Spleen (tissue), 11 donors: ENCODE measurements at regions not wholly inside any gene's neighbourhood (a gene's known extent, or its start where the extent isn't known, plus 50 kb on each side); places are given as distances from the start of the nearest gene placed in this dataset.

Experiments used
- DNase-seq: peaks from one replicate; pipeline ENCODE4 v3.0.0-alpha.2; 2020
- H3K27ac ChIP-seq, 8 donors: fragments of 200-600 bp; sonication (generic) in 7 of 8; 1 replicate in 4 of 8; 2 replicates in 4 of 8; pipeline versions ENCODE4 v1.5.0 to v1.8.0; 2016 to 2021; ENCODE audit warnings: inconsistent platforms in 4 of 8, mild to moderate bottlenecking in 4 of 8, moderate library complexity in 1 of 8
- H3K27me3 ChIP-seq, 7 donors: fragments of 200-600 bp; sonication (generic) in 6 of 7; replicated peaks in 1 of 7; 1 replicate in 4 of 7; 2 replicates in 3 of 7; pipeline versions ENCODE4 v1.5.0 to v1.8.0; 2016 to 2021; ENCODE audit warnings: inconsistent platforms in 3 of 7, mild to moderate bottlenecking in 1 of 7
- H3K36me3 ChIP-seq, 6 donors: fragments of 200-600 bp; sonication (generic) in 5 of 6; 1 replicate in 4 of 6; 2 replicates in 2 of 6; pipeline versions ENCODE4 v1.5.0 to v1.8.0; 2016 to 2021; ENCODE audit warnings: inconsistent platforms in 2 of 6
- H3K4me1 ChIP-seq, 6 donors: fragments of 200-600 bp; sonication (generic) in 5 of 6; 1 replicate in 3 of 6; 2 replicates in 3 of 6; pipeline versions ENCODE4 v1.5.0 to v1.8.0; 2016 to 2021; ENCODE audit warnings: inconsistent platforms in 3 of 6
- H3K4me3 ChIP-seq, 8 donors: fragments of 200-600 bp; sonication (generic) in 7 of 8; 1 replicate in 4 of 8; 2 replicates in 4 of 8; pipeline versions ENCODE4 v1.5.0 to v1.8.0; 2016 to 2021; ENCODE audit warnings: inconsistent platforms in 4 of 8, mild to moderate bottlenecking in 4 of 8, moderate library complexity in 2 of 8
- H3K9me3 ChIP-seq, 8 donors: fragments of 200-600 bp; sonication (generic) in 7 of 8; 1 replicate in 4 of 8; 2 replicates in 4 of 8; pipeline versions ENCODE4 v1.5.0 to v1.8.0; 2016 to 2021; ENCODE audit warnings: inconsistent platforms in 4 of 8
- CTCF ChIP-seq, 11 experiments: fragments of 200-600 bp in 7 of 11; fragments of 450-650 bp in 4 of 11; sonication (generic) in 4 of 11; IDR thresholded peaks in 8 of 11; conservative IDR thresholded peaks in 3 of 11; 1 replicate in 7 of 11; 2 replicates in 4 of 11; pipeline versions ENCODE4 v1.4.0 to v1.8.0; 2016 to 2021; ENCODE audit warnings: antibody characterized with exemption in 11 of 11, inconsistent platforms in 4 of 11, mild to moderate bottlenecking in 1 of 11
- POLR2A ChIP-seq, 3 donors: fragments of 450-650 bp; IDR thresholded peaks; one replicate each; pipeline ENCODE4 v1.5.1; 2017; ENCODE audit warnings: antibody characterized with exemption in 3 of 3, mild to moderate bottlenecking in 1 of 3
- POLR2AphosphoS5 ChIP-seq, 3 donors: sonication (generic); formaldehyde crosslinking; IDR thresholded peaks; one replicate each; pipeline ENCODE4 v1.5.1; 2017; ENCODE audit warnings: antibody characterized with exemption in 3 of 3
- WGBS, 5 donors: extraction: QIAGEN DNeasy Blood & Tissue Kit in 3 of 5; methylation state at CpG; one replicate each; pipeline versions ENCODE4 v1.1.5 to v1.1.7; 2013 to 2018; 5-methylcytosine and 5-hydroxymethylcytosine counted together
- intact Hi-C: fragments of 100-400 bp; cut with DNase I; formaldehyde crosslinking; loops from one replicate; pipeline ENCODE4 v1.15.0; 2023; ENCODE audit warnings: low total_unique reads
- donor health status: healthy with polysubstance abuse.
- donor health status: DM: no; HTN: no; CAD: no; lungs with moderate emphysema.
- donor health status: DM: no; HTN: no; CAD: no.
- donor health status: Bipolar disorder and iron deficiency.
- donor health status: healthy.
- donor health status: DM: no; HTN: no; CAD: no.
- donor health status: DM: yes; HTN: yes; CAD: no.

DNA sequence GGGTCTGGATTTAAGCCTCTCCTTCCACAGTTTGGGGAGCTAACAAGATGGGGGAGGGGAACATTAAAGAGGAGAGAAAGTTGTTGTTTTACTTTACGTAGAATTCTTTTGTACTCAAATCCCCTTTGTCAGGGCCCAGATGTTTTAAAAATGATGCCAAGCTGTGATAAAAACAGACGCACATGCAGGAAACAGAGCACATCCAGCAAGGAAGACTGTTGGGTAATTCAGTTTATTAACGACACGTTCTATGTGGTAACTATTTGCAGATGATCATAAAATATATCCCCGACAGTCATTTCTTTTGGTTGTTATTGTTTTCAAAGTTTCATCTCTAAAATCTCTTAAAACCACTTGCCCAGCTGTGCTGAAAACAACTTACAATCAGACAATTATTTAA is 307.0 kb upstream of the PRDM1 start:
- TF ChIP-seq POLR2A (IDR thresholded peaks at IDR 0.05) (no peak), CTCF (IDR thresholded peaks at IDR 0.05 in 8 of 11, conservative IDR thresholded peaks at IDR 0.05 in 3 of 11) (no peak), POLR2AphosphoS5 (IDR thresholded peaks at IDR 0.05) (no peak)
- DNase-seq = no peak
- no peak overlapping the region for H3K4me3 ChIP-seq
- H3K27ac ChIP-seq = no peak overlapping the region
- H3K36me3 ChIP-seq = no peaks in the 10 kb centered on the region
- H3K27me3 ChIP-seq = no peaks in the 10 kb centered on the region
- peaks cover 4 to 22% (median 18%) of the 10 kb centered on the region in 8 donors for H3K9me3 ChIP-seq
- peaks cover 0 to 25% (median 6%) of the 10 kb centered on the region in 6 donors for H3K4me1 ChIP-seq
- 27 to 46% (median 32%) methylated on average over 5 of the region's 5 CpGs for WGBS, 5 donors
- intact Hi-C loops = no loop called here

DNA sequence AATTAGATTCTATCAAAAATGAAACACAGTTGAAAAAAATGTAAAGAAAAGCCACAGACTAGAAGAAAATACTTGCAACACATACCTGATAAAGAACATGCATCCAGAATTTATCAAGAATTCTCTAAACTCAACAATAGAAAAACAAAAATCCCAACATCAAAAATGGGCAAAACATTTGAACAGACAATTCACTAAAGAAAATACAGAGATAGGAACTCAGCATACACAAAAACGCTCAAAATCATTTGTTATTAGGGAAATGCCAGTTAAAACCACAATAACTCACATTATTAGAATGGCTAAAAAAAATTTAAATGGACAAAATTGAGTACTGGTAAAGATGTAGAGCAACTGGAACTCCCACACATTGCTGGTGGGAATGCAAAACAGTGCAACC is 311.0 kb upstream of the PRDM1 start:
- Histone ChIP-seq H3K4me3 (no peak overlapping the region), H3K27ac (no peak overlapping the region), H3K36me3 (no peaks in the 10 kb centered on the region), H3K4me1 (no peaks in the 10 kb centered on the region), H3K27me3 (no peaks in the 10 kb centered on the region), H3K9me3 (peaks cover 4 to 24% (median 19%) of the 10 kb centered on the region in 8 donors)
- intact Hi-C loops = no loop called here
- DNase-seq = no peak
- 78 to 98% (median 80%) methylated on average over 1 of the region's 1 CpG for WGBS, 5 donors
- TF ChIP-seq POLR2A (IDR thresholded peaks at IDR 0.05) (no peak), POLR2AphosphoS5 (IDR thresholded peaks at IDR 0.05) (no peak), CTCF (IDR thresholded peaks at IDR 0.05 in 8 of 11, conservative IDR thresholded peaks at IDR 0.05 in 3 of 11) (no peak)

- H3K27me3 ChIP-seq = no peaks in the 10 kb centered on the region
- no peak overlapping the region for H3K4me3 ChIP-seq
- H3K36me3 ChIP-seq = no peaks in the 10 kb centered on the region
- no peak for TF ChIP-seq POLR2A (IDR thresholded peaks at IDR 0.05)
- TF ChIP-seq POLR2AphosphoS5 (IDR thresholded peaks at IDR 0.05) = no peak
- TF ChIP-seq CTCF (IDR thresholded peaks at IDR 0.05 in 8 of 11, conservative IDR thresholded peaks at IDR 0.05 in 3 of 11) = no peak
- 81 to 90% (median 84%) methylated on average over 1 of the region's 1 CpG for WGBS, 5 donors
- H3K4me1 ChIP-seq = no peaks in the 10 kb centered on the region
- intact Hi-C loops = no loop called here
- no peak for DNase-seq
- H3K9me3 ChIP-seq = peaks cover 4 to 24% (median 19%) of the 10 kb centered on the region in 8 donors
- H3K27ac ChIP-seq = no peak overlapping the region
Measured at GRCh38 chr6:105774247-105774646, 311.9 kb upstream of the PRDM1 start.

DNA sequence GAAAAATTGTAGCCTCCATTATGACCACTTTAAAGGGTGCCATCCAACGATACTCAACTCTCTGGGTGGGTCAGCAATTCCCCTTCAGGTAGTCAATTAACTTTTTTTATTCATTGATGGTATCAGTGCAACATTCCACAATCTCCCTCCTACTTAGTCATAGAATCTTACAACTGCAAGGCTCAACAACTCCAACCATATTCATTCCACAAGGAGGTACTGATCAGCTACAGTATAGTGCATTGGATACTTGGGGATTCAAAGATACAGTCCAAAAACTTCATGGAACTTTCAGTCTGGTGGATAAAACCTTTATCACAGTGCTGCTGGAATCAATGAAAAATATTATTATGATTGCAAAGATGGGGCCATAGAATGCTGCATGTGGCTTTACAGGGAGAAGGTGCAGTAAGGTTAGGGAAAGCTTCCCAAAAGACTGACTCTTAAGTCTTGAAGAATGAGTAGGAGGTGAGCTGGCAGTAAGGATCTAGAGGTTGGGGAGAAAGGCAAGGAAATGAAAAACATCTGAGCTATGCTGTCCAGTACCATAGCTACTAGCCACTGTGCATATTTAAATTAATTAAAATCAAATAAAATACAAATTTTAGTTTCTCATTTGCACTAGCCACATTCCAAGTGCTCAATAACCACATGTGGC is 314.7 kb upstream of the PRDM1 start:
- Histone ChIP-seq H3K27me3 (no peaks in the 10 kb centered on the region), H3K36me3 (no peaks in the 10 kb centered on the region), H3K4me1 (no peaks in the 10 kb centered on the region), H3K4me3 (no peak overlapping the region), H3K9me3 (peaks cover 4 to 24% (median 19%) of the 10 kb centered on the region in 8 donors), H3K27ac (no peak overlapping the region)
- intact Hi-C loops = no loop called here
- no peak for DNase-seq
- 81 to 96% (median 90%) methylated on average over 1 of the region's 1 CpG for WGBS, 5 donors
- TF ChIP-seq POLR2A (IDR thresholded peaks at IDR 0.05) (no peak), POLR2AphosphoS5 (IDR thresholded peaks at IDR 0.05) (no peak), CTCF (IDR thresholded peaks at IDR 0.05 in 8 of 11, conservative IDR thresholded peaks at IDR 0.05 in 3 of 11) (no peak)
